ENCODE measurements at regions not wholly inside any gene's neighbourhood (a gene's known extent, or its start where the extent isn't known, plus 50 kb on each side); places are given as distances from the start of the nearest gene placed in this dataset.

DNA sequence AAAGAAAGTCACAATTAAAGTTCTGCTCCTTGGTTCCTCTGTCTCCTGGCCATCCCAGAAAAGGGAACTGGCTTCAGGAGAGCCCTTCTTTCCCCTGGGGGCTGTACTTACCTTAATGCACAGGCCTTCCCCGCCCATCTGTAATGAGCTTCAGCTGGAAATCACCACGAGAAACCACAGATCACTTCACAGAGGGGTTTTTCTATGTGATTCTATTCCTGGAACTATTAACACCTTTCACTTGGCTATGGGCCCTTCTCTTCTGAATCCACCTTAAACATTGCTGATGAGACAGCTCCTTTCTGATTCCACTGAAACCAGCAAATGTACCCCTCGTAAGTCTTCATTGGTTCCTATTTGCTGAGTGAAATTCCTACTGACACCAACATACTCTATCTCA, 80.7 kb downstream of the FOXF2 start:
- no peak overlapping the region for H3K4me2 ChIP-seq (ENCODE audit: low read depth, low read length)
- TF ChIP-seq RAD21 (IDR thresholded peaks at IDR 0.05; ENCODE audit: low read length), result no peak
- no peak for TF ChIP-seq FOS (IDR thresholded peaks at IDR 0.05; ENCODE audit: low read depth, low read length)
- TF ChIP-seq RCOR1 (IDR thresholded peaks at IDR 0.05; ENCODE audit: insufficient replicate concordance, low read length), result no peak
- no peak for TF ChIP-seq MAZ (IDR thresholded peaks at IDR 0.05; ENCODE audit: borderline replicate concordance, low read depth, low read length)
- no peak for TF ChIP-seq CHD1 (IDR thresholded peaks at IDR 0.05; ENCODE audit: low read depth, low read length)
- TF ChIP-seq POLR2A (IDR thresholded peaks at IDR 0.05; ENCODE audit: low read depth, low read length), result no peak
- TF ChIP-seq NFE2L2 (IDR thresholded peaks at IDR 0.05; ENCODE audit: low read depth, low read length), result no peak
- TF ChIP-seq, protein P1, sequence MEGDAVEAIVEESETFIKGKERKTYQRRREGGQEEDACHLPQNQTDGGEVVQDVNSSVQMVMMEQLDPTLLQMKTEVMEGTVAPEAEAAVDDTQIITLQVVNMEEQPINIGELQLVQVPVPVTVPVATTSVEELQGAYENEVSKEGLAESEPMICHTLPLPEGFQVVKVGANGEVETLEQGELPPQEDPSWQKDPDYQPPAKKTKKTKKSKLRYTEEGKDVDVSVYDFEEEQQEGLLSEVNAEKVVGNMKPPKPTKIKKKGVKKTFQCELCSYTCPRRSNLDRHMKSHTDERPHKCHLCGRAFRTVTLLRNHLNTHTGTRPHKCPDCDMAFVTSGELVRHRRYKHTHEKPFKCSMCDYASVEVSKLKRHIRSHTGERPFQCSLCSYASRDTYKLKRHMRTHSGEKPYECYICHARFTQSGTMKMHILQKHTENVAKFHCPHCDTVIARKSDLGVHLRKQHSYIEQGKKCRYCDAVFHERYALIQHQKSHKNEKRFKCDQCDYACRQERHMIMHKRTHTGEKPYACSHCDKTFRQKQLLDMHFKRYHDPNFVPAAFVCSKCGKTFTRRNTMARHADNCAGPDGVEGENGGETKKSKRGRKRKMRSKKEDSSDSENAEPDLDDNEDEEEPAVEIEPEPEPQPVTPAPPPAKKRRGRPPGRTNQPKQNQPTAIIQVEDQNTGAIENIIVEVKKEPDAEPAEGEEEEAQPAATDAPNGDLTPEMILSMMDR (conservative IDR thresholded peaks at IDR 0.05; ENCODE audit: low read depth, low read length), result no peak
- TF ChIP-seq SMC3 (IDR thresholded peaks at IDR 0.05; ENCODE audit: low read depth, low read length), result no peak
- TF ChIP-seq, protein P2, sequence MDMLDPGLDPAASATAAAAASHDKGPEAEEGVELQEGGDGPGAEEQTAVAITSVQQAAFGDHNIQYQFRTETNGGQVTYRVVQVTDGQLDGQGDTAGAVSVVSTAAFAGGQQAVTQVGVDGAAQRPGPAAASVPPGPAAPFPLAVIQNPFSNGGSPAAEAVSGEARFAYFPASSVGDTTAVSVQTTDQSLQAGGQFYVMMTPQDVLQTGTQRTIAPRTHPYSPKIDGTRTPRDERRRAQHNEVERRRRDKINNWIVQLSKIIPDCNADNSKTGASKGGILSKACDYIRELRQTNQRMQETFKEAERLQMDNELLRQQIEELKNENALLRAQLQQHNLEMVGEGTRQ (IDR thresholded peaks at IDR 0.05; ENCODE audit: low read depth, low read length), result no peak
- no peak for TF ChIP-seq RFX5 (IDR thresholded peaks at IDR 0.05; ENCODE audit: low read depth, low read length)
- no peak for TF ChIP-seq MAFK (IDR thresholded peaks at IDR 0.05; ENCODE audit: low read depth, low read length)
- TF ChIP-seq MXI1 (IDR thresholded peaks at IDR 0.05; ENCODE audit: borderline replicate concordance, low read depth, low read length), result no peak
- TF ChIP-seq BHLHE40 (IDR thresholded peaks at IDR 0.05; ENCODE audit: low read depth, low read length), result no peak
- no peak for TF ChIP-seq CEBPB (IDR thresholded peaks at IDR 0.05; ENCODE audit: low read depth, low read length)
- no peak for TF ChIP-seq ELK1 (IDR thresholded peaks at IDR 0.05; ENCODE audit: borderline replicate concordance, low read depth, low read length)

More for the DNA sequence above, 80.7 kb downstream of the FOXF2 start:
- no peak overlapping the region for H3K14ac ChIP-seq (replicated peaks; ENCODE audit: low read depth, low read length)
- in situ Hi-C loops (cut with MboI; ENCODE audit: low sequenced_read_pairs), result no loop called here
- no peaks in the 10 kb centered on the region for H3K36me3 ChIP-seq (ENCODE audit: control insufficient read depth, insufficient read depth, low read length)
- H3K23ac ChIP-seq (ENCODE audit: low read depth, low read length), result no peak overlapping the region
- H2AK9ac ChIP-seq (replicated peaks; ENCODE audit: low read depth, low read length, poor library complexity), result no peak overlapping the region
- H3K4me3 ChIP-seq (ENCODE audit: insufficient read depth, low read depth, low read length), result no peak overlapping the region
- dilution Hi-C loops (cut with HindIII; ENCODE audit: low sequenced_read_pairs, unreplicated experiment), result no loop called here
- H2BK15ac ChIP-seq (ENCODE audit: low read depth, low read length), result no peak overlapping the region
- no peak overlapping the region for H3K9ac ChIP-seq (ENCODE audit: low read depth, low read length)
- no peak overlapping the region for H2BK120ac ChIP-seq (ENCODE audit: low read depth, low read length)
- no peak overlapping the region for H3K56ac ChIP-seq (ENCODE audit: extremely low read depth, insufficient read depth, low read length)
- no peaks in the 10 kb centered on the region for H3K9me1 ChIP-seq (ENCODE audit: insufficient read depth, low read length)
- H3K18ac ChIP-seq (ENCODE audit: low read depth, low read length), result no peak overlapping the region
- intact Hi-C loops (cut with micrococcal nuclease), result no loop called here
- no TSS peak for BruUV-seq (replicated peaks)
- no peaks in the 10 kb centered on the region for H3K9me3 ChIP-seq (ENCODE audit: control insufficient read depth, insufficient read depth, low read length)
- H2AK5ac ChIP-seq (ENCODE audit: low read depth, low read length), result no peak overlapping the region
- no CpG with 5 or more reads among the region's 3 CpGs for WGBS, 2 experiments (ENCODE audit: extremely low coverage in 2 of 2, insufficient read length in 1 of 2)
- ATAC-seq (ENCODE audit: low read depth), result no peak
- no peaks in the 10 kb centered on the region for H4K20me1 ChIP-seq (ENCODE audit: insufficient read depth, low read length)
- H4K5ac ChIP-seq (ENCODE audit: low read depth, low read length), result no peak overlapping the region
- H3K4ac ChIP-seq (ENCODE audit: low read depth, low read length), result no peak overlapping the region
- H2BK20ac ChIP-seq (ENCODE audit: low read depth, low read length), result no peak overlapping the region
- H4K8ac ChIP-seq (ENCODE audit: low read depth in 2 of 2, low read length in 2 of 2), result no peak overlapping the region
- H3K79me1 ChIP-seq (ENCODE audit: low read depth in 1 of 2, low read length in 2 of 2), result no peaks in the 10 kb centered on the region
- peaks cover 7% of the 10 kb centered on the region for H3K27me3 ChIP-seq (ENCODE audit: control insufficient read depth, insufficient read depth, low read length)
- no peak overlapping the region for H4K91ac ChIP-seq (ENCODE audit: insufficient read depth, low read depth, low read length)
- no peak overlapping the region for H2BK5ac ChIP-seq (ENCODE audit: low read depth, low read length, poor library complexity, severe bottlenecking)
- ChIA-PET POLR2A (ENCODE audit: unreplicated experiment) (no interaction called here), CTCF (interaction anchor here (0.7 kb wide), 1 partner anchor 9 kb away, joined by 3 read pairs; no protein-coding TSS in a partner anchor)
- no peak overlapping the region for H3K27ac ChIP-seq (ENCODE audit: insufficient read depth, low read length)
- H3K4me1 ChIP-seq (ENCODE audit: control insufficient read depth, insufficient read depth, low read length), result peaks cover 3% of the 10 kb centered on the region; the same call in 1 of the 2 replicates
- no peak for DNase-seq
- no peak overlapping the region for H2AFZ ChIP-seq (replicated peaks; ENCODE audit: low read length, poor library complexity)

All from IMR-90 (cell line).